Lung (tissue), 11 donors: ENCODE measurements at regions not wholly inside any gene's neighbourhood (a gene's known extent, or its start where the extent isn't known, plus 50 kb on each side); places are given as distances from the start of the nearest gene placed in this dataset.

Experiments used
- ATAC-seq: fragments of 200-7000 bp; cut with Tn5 transposase; one replicate; pipeline ENCODE4 v1.9.1; 2020; ENCODE audit warnings: moderate number of reproducible peaks; ENCODE audit not compliant: insufficient read depth, low FRiP score
- DNase-seq, 3 donors: peaks; one replicate each; pipeline ENCODE4 v3.0.0-alpha.2; 2013 to 2017
- H3K27ac ChIP-seq, 2 donors: one replicate each; pipeline ENCODE4 v1.5.1; 2013; ENCODE audit warnings: mild to moderate bottlenecking in 2 of 2, moderate library complexity in 2 of 2, control low read depth in 1 of 2, inconsistent platforms in 1 of 2, low read depth in 1 of 2, low read length in 1 of 2
- H3K27me3 ChIP-seq, 3 donors: one replicate each; pipeline ENCODE4 v1.5.1; 2013; ENCODE audit warnings: low read length in 2 of 3; ENCODE audit not compliant: control insufficient read depth in 3 of 3, insufficient read depth in 3 of 3
- H3K36me3 ChIP-seq, 4 donors: one replicate each; pipeline ENCODE4 v1.5.1; 2013; ENCODE audit warnings: low read length in 4 of 4, mild to moderate bottlenecking in 1 of 4, moderate library complexity in 1 of 4; ENCODE audit not compliant: control insufficient read depth in 4 of 4, insufficient read depth in 4 of 4
- H3K4me1 ChIP-seq, 5 donors: one replicate each; pipeline ENCODE4 v1.5.1; 2013; ENCODE audit warnings: low read length in 5 of 5, mild to moderate bottlenecking in 2 of 5, moderate library complexity in 1 of 5; ENCODE audit not compliant: control insufficient read depth in 5 of 5, insufficient read depth in 5 of 5
- H3K4me3 ChIP-seq: one replicate; pipeline ENCODE4 v1.5.1; 2013; ENCODE audit warnings: mild to moderate bottlenecking, control low read depth, moderate library complexity
- H3K9ac ChIP-seq, 2 donors: one replicate each; pipeline ENCODE4 v1.5.1; 2013; ENCODE audit warnings: low read length in 2 of 2, control low read depth in 1 of 2; ENCODE audit not compliant: insufficient read depth in 1 of 2
- H3K9me3 ChIP-seq, 4 donors: one replicate each; pipeline ENCODE4 v1.5.1; 2013; ENCODE audit warnings: low read length in 3 of 4, mild to moderate bottlenecking in 1 of 4, moderate library complexity in 1 of 4; ENCODE audit not compliant: control insufficient read depth in 4 of 4, insufficient read depth in 3 of 4
- WGBS, 2 donors: extraction: QIAGEN DNeasy Blood & Tissue Kit; methylation state at CpG; one replicate each; pipeline ENCODE4 v1.1.7; 2013; 5-methylcytosine and 5-hydroxymethylcytosine counted together
- TF ChIP-seq, protein P1 (sequence below): IDR thresholded peaks from 2 replicates; pipeline ENCODE4 v1.5.1; 2012; ENCODE audit warnings: mild to moderate bottlenecking; ENCODE audit errors: control extremely low read depth, extremely low read depth
- donor health status: control.
- donor health status: control.
- donor health status: Bipolar disorder and iron deficiency.
- donor health status: healthy.
- donor health status: DM: yes; HTN: yes; CAD: no.

DNA sequence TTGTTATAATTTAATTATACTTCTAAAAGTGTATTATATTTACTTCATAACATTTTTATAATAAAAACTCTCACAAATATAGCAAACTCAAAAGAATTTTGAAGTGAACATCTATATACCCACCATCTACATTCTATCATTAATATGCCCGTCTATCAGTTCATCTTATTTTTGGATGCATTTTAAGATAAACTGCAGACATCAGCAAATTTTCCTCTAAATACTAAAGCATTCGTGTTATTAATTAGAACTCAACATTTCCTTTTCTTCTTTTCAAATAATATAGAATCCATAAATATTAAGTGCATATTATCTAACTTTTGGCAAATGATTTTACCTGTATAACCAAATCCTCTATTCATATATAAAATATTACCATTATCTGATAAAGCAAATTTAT lies 242.9 kb upstream of the BCHE start:
- Histone ChIP-seq H3K4me3 (no peak overlapping the region), H3K27ac (no peak overlapping the region), H3K9me3 (no peaks in the 10 kb centered on the region), H3K36me3 (no peaks in the 10 kb centered on the region), H3K27me3 (no peaks in the 10 kb centered on the region), H3K4me1 (no peaks in the 10 kb centered on the region), H3K9ac (no peak overlapping the region)
- WGBS, 2 donors, result 82 to 88% methylated on average over 2 of the region's 2 CpGs
- no peak for ATAC-seq
- TF ChIP-seq, protein P1, sequence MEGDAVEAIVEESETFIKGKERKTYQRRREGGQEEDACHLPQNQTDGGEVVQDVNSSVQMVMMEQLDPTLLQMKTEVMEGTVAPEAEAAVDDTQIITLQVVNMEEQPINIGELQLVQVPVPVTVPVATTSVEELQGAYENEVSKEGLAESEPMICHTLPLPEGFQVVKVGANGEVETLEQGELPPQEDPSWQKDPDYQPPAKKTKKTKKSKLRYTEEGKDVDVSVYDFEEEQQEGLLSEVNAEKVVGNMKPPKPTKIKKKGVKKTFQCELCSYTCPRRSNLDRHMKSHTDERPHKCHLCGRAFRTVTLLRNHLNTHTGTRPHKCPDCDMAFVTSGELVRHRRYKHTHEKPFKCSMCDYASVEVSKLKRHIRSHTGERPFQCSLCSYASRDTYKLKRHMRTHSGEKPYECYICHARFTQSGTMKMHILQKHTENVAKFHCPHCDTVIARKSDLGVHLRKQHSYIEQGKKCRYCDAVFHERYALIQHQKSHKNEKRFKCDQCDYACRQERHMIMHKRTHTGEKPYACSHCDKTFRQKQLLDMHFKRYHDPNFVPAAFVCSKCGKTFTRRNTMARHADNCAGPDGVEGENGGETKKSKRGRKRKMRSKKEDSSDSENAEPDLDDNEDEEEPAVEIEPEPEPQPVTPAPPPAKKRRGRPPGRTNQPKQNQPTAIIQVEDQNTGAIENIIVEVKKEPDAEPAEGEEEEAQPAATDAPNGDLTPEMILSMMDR, result no peak
- DNase-seq, result no peak

DNA sequence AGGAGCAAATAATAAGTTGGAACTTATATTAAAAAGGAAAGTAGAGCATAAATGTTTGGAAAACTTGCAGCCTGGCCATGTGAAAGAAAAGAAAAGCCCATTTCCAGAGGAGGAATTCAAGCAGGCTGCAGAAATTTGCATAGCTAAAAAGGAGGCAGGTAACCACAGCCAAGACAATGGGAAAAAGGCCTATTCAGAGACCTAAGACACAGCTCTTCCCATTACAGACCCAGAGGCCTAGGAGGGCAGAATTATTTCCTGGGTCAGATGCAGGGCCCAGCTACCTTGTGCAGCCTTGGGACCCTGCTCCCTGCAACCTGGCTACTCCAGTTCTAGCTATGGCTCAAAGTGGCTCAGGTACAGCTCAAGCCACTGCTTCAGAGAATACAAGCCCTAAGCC lies 234.6 kb upstream of the BCHE start:
- no peak for ATAC-seq
- DNase-seq, result no peak
- no peak overlapping the region for H3K27ac ChIP-seq
- TF ChIP-seq, protein P1, result no peak
- H3K9ac ChIP-seq, result no peak overlapping the region
- no peaks in the 10 kb centered on the region for H3K9me3 ChIP-seq
- H3K27me3 ChIP-seq, result no peaks in the 10 kb centered on the region
- H3K36me3 ChIP-seq, result no peaks in the 10 kb centered on the region
- no peak overlapping the region for H3K4me3 ChIP-seq
- no peaks in the 10 kb centered on the region for H3K4me1 ChIP-seq

DNA sequence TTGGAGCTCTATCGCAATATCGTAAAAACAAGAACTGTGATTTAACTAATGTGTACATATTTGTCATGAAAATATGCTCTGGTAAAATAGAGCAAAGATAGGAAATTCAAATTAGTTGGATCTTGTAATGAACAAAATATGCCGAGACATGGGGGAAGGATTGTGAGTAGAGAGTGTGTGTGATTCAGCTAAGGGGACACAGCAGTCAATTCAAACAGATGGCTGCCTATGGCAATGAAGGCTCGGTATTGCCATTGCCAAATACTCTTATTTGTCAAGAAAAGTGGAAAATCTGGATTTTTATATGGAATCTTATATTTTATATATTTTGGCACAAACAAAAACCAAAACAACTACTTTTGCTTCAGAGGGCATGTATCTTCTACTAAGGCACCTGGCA lies 227.3 kb upstream of the BCHE start:
- H3K4me3 ChIP-seq, result no peak overlapping the region
- 79 to 94% methylated on average over 4 of the region's 4 CpGs for whole genome bisulfite sequencing, 2 donors
- TF ChIP-seq, protein P1, result no peak
- DNase-seq, result no peak
- no peak for ATAC-seq
- H3K4me1 ChIP-seq, result peaks cover 0 to 1% (median 0%) of the 10 kb centered on the region in 5 donors
- H3K27ac ChIP-seq, result no peak overlapping the region
- H3K27me3 ChIP-seq, result no peaks in the 10 kb centered on the region
- no peak overlapping the region for H3K9ac ChIP-seq
- H3K9me3 ChIP-seq, result no peaks in the 10 kb centered on the region
- H3K36me3 ChIP-seq, result no peaks in the 10 kb centered on the region

DNA sequence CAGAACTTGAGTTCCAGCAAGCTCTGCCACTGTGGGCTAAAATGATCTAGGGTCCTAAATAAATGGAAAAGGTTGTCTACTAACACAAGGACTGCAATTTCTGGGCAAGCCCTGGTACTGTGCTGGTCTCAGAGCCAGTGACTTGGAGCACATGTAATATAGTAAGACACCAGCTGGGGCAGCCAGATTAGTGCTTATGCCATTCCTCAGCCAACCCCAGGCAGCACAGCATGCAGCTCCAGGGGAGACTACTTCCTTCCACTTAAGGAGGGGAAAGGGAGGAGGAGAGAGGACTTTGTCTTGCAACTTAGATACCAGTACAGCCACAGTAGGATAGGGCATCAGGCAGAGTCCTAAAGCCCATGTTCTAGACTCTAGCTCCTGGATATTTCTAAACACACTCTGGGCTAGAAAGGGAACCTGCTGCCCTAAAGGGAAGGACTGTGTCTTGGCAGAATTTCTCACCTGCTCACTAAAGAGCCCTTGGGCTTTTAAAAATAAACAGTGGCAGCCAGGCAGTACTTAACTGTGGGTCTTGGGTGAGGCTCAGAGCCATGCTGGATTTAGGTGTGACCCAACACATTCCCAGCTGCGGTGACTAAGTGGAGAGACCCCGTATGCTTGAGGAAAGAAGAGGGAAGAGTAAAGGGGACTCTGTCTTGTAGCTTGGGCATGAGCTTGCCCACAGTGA lies 223.7 kb upstream of the BCHE start:
- no peak for DNase-seq
- no peaks in the 10 kb centered on the region for H3K36me3 ChIP-seq
- H3K4me3 ChIP-seq, result no peak overlapping the region
- ATAC-seq, result no peak
- no peaks in the 10 kb centered on the region for H3K27me3 ChIP-seq
- 51 to 73% methylated on average over 2 of the region's 2 CpGs for WGBS, 2 donors
- H3K9me3 ChIP-seq, result no peaks in the 10 kb centered on the region
- TF ChIP-seq, protein P1, result no peak
- H3K27ac ChIP-seq, result no peak overlapping the region
- no peak overlapping the region for H3K9ac ChIP-seq
- H3K4me1 ChIP-seq, result peaks cover 0 to 1% (median 0%) of the 10 kb centered on the region in 5 donors
